ENCODE measurements at regions not wholly inside any gene's neighbourhood (a gene's known extent, or its start where the extent isn't known, plus 50 kb on each side); places are given as distances from the start of the nearest gene placed in this dataset.

GRCh38 chr2:103664690-103665089 is 902.9 kb downstream of the TMEM182 start:
- TF ChIP-seq CTCF (optimal IDR thresholded peaks at IDR 0.05 in 1 of 3, IDR thresholded peaks at IDR 0.05 in 1 of 3, conservative IDR thresholded peaks at IDR 0.05 in 1 of 3; ENCODE audit: extremely low read depth in 1 of 3, insufficient read depth in 2 of 3, low read length in 3 of 3) = no peak
- TF ChIP-seq EZH2 (IDR thresholded peaks at IDR 0.05; ENCODE audit: low read length) = no peak
